Caco-2 (cell line): ENCODE measurements at regions not wholly inside any gene's neighbourhood (a gene's known extent, or its start where the extent isn't known, plus 50 kb on each side); places are given as distances from the start of the nearest gene placed in this dataset.
"Not testable (repeated sequence)": the region's sequence is repeated elsewhere in the genome, so short reads cannot be mapped to it uniquely, and the experiment has no call there.

Experiments
- BruUV-seq: library from RNA; stranded (reverse); fragments of 400-500 nt; replicated peaks from 2 replicates; lab custom pipeline; 2021; lab: Mats Ljungman, UMichigan
- CTCF ChIA-PET: fragments of 300-600 bp; sonication (Branson Sonifier 250); formaldehyde crosslinking; loops from one replicate; lab custom pipeline; 2022; ENCODE audit warnings: antibody characterized with exemption; lab: Charles Lee
- POLR2A ChIA-PET: fragments of 300-600 bp; sonication (Branson Sonifier 250); formaldehyde crosslinking; loops from one replicate; lab custom pipeline; 2022; ENCODE audit warnings: antibody characterized with exemption; lab: Charles Lee
- DNase-seq, 2 experiments: peaks; one replicate each; pipeline versions ENCODE4 v3.0.0 to v3.0.0-alpha.2; 2020 to 2022
- H3K27me3 ChIP-seq: replicated peaks from 2 replicates; pipeline ENCODE4 v1.6.0; 2011; ENCODE audit warnings: low read length; ENCODE audit not compliant: control insufficient read depth, insufficient read depth
- H3K36me3 ChIP-seq: 2 replicates; pipeline ENCODE4 v1.5.1; 2011; ENCODE audit warnings: low read length; ENCODE audit not compliant: control insufficient read depth, insufficient read depth
- H3K4me1 ChIP-seq: fragments of 250-450 bp; sonication (Bioruptor Pico); 2 replicates; pipeline ENCODE4 v1.5.1; 2020; ENCODE audit warnings: mild to moderate bottlenecking
- H3K4me3 ChIP-seq: 2 replicates; pipeline ENCODE4 v1.5.1; 2011; ENCODE audit warnings: low read depth, mild to moderate bottlenecking, control low read depth, low read length
- H3K9me3 ChIP-seq: fragments of 250-450 bp; sonication (Bioruptor Pico); 2 replicates; pipeline ENCODE4 v1.5.1; 2020; ENCODE audit warnings: mild to moderate bottlenecking, moderate library complexity
- H3K27ac Mint-ChIP-seq: one replicate; pipeline ENCODE4 v1.8.0; 2022; ENCODE audit warnings: mixed read lengths; ENCODE audit not compliant: unreplicated experiment
- H3K27me3 Mint-ChIP-seq: one replicate; pipeline ENCODE4 v1.8.0; 2022; ENCODE audit warnings: mixed read lengths; ENCODE audit not compliant: insufficient read depth, unreplicated experiment
- H3K36me3 Mint-ChIP-seq: one replicate; pipeline ENCODE4 v1.8.0; 2022; ENCODE audit warnings: mild to moderate bottlenecking, mixed read lengths; ENCODE audit not compliant: insufficient read depth, unreplicated experiment
- H3K4me1 Mint-ChIP-seq: one replicate; pipeline ENCODE4 v1.8.0; 2022; ENCODE audit warnings: low read depth, mixed read lengths; ENCODE audit not compliant: unreplicated experiment
- H3K4me3 Mint-ChIP-seq: one replicate; pipeline ENCODE4 v1.8.0; 2022; ENCODE audit warnings: mild to moderate bottlenecking, moderate library complexity, mixed read lengths; ENCODE audit not compliant: unreplicated experiment
- H3K9me3 Mint-ChIP-seq: one replicate; pipeline ENCODE4 v1.8.0; 2022; ENCODE audit warnings: mixed read lengths; ENCODE audit not compliant: unreplicated experiment
- CTCF ChIP-seq, 2 experiments: fragments of 200-600 bp in 1 of 2; IDR thresholded peaks; 1 replicate in 1 of 2; 2 replicates in 1 of 2; pipeline versions ENCODE4 v1.5.1 to v1.8.0; 2011 to 2022; ENCODE audit warnings: antibody characterized with exemption in 1 of 2, control low read depth in 1 of 2, inconsistent platforms in 1 of 2, low read depth in 1 of 2, low read length in 1 of 2, mild to moderate bottlenecking in 1 of 2, moderate library complexity in 1 of 2; ENCODE audit not compliant: insufficient read depth in 1 of 2, severe bottlenecking in 1 of 2, unreplicated experiment in 1 of 2
- intact Hi-C: fragments of 100-400 bp; cut with micrococcal nuclease; formaldehyde crosslinking; loops from one replicate; pipeline ENCODE4 v1.10.0; 2022; ENCODE audit not compliant: unreplicated experiment

DNA sequence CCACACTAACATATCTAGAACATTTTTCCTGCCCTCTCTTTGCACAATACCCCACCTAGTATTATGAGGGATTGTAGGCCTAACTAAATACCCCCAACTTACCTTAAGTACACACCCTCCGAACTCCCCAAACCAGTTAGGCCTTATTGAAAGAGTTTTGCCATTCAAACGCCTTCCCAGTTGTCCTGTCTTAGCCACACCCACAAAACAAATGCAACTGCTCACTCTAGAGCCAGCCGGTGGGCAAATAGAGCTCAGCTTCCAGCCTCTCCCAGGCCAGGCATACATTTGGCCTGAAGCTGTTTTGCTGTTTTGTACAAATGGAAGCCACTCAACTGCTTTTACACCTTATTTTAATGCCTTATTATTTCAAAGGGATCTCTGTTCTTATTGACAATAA is 224.2 kb upstream of the RUNX1 start:
- intact Hi-C loops = no loop called here
- H3K4me3 Mint-ChIP-seq = no peak overlapping the region

DNA sequence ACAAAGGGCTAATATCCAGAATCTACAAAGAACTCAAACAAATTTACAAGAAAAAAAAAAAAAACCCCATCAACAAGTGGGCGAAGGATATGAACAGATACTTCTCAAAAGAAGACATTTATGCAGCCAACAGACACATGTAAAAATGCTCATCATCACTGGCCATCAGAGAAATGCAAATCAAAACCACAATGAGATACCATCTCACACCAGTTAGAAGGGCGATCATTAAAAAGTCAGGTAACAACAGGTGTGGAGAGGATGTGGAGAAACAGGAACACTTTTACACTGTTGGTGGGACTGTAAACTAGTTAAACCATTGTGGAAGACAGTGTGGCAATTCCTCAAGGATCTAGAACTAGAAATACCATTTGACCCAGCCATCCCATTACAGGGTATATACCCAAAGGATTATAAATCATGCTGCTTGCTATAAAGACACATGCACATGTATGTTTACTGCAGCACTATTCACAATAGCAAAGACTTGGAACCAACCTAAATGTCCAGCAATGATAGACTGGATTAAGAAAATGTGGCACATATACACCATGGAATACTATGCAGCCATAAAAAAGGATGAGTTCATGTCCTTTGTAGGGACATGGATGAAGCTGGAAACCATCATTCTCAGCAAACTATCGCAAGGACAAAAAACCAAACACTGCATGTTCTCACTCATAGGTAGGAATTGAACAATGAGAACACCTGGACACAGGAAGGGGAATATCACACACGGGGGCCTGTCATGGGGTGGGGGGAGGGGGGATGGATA is 222.4 kb upstream of the RUNX1 start:
- H3K27ac Mint-ChIP-seq, intact Hi-C loops, H3K4me1 ChIP-seq, H3K4me3 Mint-ChIP-seq, H3K27me3 ChIP-seq, H3K9me3 ChIP-seq, DNase-seq, H3K36me3 Mint-ChIP-seq, H3K36me3 ChIP-seq, CTCF ChIA-PET, BruUV-seq, H3K27me3 Mint-ChIP-seq, POLR2A ChIA-PET, H3K4me3 ChIP-seq: not testable (repeated sequence)
- Mint-ChIP-seq H3K9me3 (peaks cover 11% of the 10 kb centered on the region), H3K4me1 (peaks cover 27% of the 10 kb centered on the region)

More for the DNA sequence above, 224.2 kb upstream of the RUNX1 start:
- Histone ChIP-seq H3K9me3 (no peaks in the 10 kb centered on the region), H3K4me3 (no peak overlapping the region), H3K4me1 (peaks cover 7% of the 10 kb centered on the region), H3K27me3 (no peaks in the 10 kb centered on the region), H3K36me3 (no peaks in the 10 kb centered on the region)
- POLR2A ChIA-PET = no interaction called here
- Mint-ChIP-seq H3K36me3 (no peaks in the 10 kb centered on the region), H3K27me3 (no peaks in the 10 kb centered on the region), H3K9me3 (peaks cover 11% of the 10 kb centered on the region), H3K27ac (no peak overlapping the region), H3K4me1 (peaks cover 27% of the 10 kb centered on the region)
- CTCF ChIA-PET = no interaction called here
- no TSS peak for BruUV-seq
- DNase-seq = peak; percentile 29 to 46
- TF ChIP-seq CTCF (IDR thresholded peaks at IDR 0.05; ENCODE audit: insufficient read depth in 1 of 2, low read depth in 1 of 2, low read length in 1 of 2, severe bottlenecking in 1 of 2, unreplicated experiment in 1 of 2) = no peak

- ChIA-PET POLR2A (no interaction called here), CTCF (no interaction called here)
- Histone ChIP-seq H3K4me3 (no peak overlapping the region), H3K9me3 (no peaks in the 10 kb centered on the region), H3K36me3 (no peaks in the 10 kb centered on the region), H3K4me1 (peaks cover 7% of the 10 kb centered on the region), H3K27me3 (no peaks in the 10 kb centered on the region)
- no TSS peak for BruUV-seq
- H3K4me3 Mint-ChIP-seq = no peak overlapping the region
- H3K27ac Mint-ChIP-seq = no peak overlapping the region
- no peak for DNase-seq
- intact Hi-C loops = no loop called here
- TF ChIP-seq CTCF (IDR thresholded peaks at IDR 0.05; ENCODE audit: insufficient read depth in 1 of 2, low read depth in 1 of 2, low read length in 1 of 2, severe bottlenecking in 1 of 2, unreplicated experiment in 1 of 2) = no peak
- peaks cover 6% of the 10 kb centered on the region for H3K36me3 Mint-ChIP-seq
- peaks cover 15% of the 10 kb centered on the region for H3K4me1 Mint-ChIP-seq
- H3K9me3 Mint-ChIP-seq = peaks cover 20% of the 10 kb centered on the region
- H3K27me3 Mint-ChIP-seq = no peaks in the 10 kb centered on the region
These were observed 219.7 kb upstream of the RUNX1 start for GRCh38 chr21:35268817-35269216.
